ENCODE measurements at regions not wholly inside any gene's neighbourhood (a gene's known extent, or its start where the extent isn't known, plus 50 kb on each side); places are given as distances from the start of the nearest gene placed in this dataset.

DNA sequence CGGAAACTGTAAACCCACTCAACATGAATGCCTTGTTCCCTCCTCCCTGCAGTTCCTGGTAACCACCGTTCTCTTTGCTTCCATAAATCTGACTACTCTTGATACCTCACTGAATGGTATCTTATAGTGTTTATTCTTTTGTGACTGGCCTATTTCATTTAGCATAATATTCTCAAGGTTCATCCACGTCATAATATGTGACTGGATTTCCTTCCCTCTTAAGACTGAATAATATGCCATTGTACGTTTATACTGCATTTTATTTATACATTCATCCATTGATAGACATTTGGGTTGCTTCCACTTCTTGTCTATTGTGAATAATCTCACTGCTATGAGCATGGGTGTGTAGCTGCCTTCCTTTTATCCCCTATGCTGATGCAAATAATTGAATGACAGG is 253.3 kb upstream of the SMARCA2 start:
- Histone ChIP-seq H3K9me3 (ENCODE audit: control insufficient read depth, low read length) (peaks cover 11% of the 10 kb centered on the region), H3K36me3 (ENCODE audit: control insufficient read depth, insufficient read depth, low read length) (no peaks in the 10 kb centered on the region), H3K27me3 (ENCODE audit: control insufficient read depth, insufficient read depth, low read length, poor library complexity, severe bottlenecking) (no peaks in the 10 kb centered on the region), H3K4me1 (ENCODE audit: control insufficient read depth, insufficient read depth, low read length) (no peaks in the 10 kb centered on the region), H3K9ac (ENCODE audit: extremely low read depth, low read length, poor library complexity, severe bottlenecking) (no peak overlapping the region), H3K4me3 (ENCODE audit: low read length) (no peak overlapping the region), H3K27ac (ENCODE audit: low read depth, low read length) (no peak overlapping the region)
- Mint-ChIP-seq H3K9me3 (peaks cover 9% of the 10 kb centered on the region), H3K27ac (no peak overlapping the region), H3K36me3 (ENCODE audit: low read depth) (no peaks in the 10 kb centered on the region), H3K4me1 (peaks cover 5% of the 10 kb centered on the region), H3K27me3 (ENCODE audit: insufficient read depth) (peaks cover 2% of the 10 kb centered on the region), H3K4me3 (no peak overlapping the region)
- no peak for DNase-seq
- WGBS, 2 experiments (ENCODE audit: insufficient coverage in 1 of 2, insufficient read length in 1 of 2): 98 to 100% methylated on average over 2 to 4 of the region's 4 CpGs
- TF ChIP-seq, protein P1, sequence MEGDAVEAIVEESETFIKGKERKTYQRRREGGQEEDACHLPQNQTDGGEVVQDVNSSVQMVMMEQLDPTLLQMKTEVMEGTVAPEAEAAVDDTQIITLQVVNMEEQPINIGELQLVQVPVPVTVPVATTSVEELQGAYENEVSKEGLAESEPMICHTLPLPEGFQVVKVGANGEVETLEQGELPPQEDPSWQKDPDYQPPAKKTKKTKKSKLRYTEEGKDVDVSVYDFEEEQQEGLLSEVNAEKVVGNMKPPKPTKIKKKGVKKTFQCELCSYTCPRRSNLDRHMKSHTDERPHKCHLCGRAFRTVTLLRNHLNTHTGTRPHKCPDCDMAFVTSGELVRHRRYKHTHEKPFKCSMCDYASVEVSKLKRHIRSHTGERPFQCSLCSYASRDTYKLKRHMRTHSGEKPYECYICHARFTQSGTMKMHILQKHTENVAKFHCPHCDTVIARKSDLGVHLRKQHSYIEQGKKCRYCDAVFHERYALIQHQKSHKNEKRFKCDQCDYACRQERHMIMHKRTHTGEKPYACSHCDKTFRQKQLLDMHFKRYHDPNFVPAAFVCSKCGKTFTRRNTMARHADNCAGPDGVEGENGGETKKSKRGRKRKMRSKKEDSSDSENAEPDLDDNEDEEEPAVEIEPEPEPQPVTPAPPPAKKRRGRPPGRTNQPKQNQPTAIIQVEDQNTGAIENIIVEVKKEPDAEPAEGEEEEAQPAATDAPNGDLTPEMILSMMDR (conservative IDR thresholded peaks at IDR 0.05): no peak

DNA sequence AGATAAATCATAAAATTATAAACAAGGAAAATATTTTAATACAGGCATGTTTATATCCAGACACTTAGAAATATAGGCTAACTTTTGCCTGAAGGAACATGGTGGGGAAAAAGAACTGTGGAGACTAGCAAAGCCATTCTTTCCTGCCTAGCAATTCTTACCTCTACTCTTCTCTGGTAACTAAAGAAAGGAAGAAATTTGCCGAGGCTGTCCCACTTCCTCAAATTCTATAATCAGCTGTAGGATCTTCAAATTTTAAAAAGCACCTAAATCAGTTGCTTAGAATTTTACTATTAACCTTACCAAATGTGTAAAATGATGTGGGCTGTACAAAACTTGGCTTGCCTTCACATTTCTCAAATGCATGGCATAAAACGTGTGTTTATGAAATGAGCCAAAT is 249.1 kb upstream of the SMARCA2 start:
- Histone ChIP-seq H3K4me3 (ENCODE audit: low read length) (peak overlapping the region; percentile 67), H3K27me3 (ENCODE audit: control insufficient read depth, insufficient read depth, low read length, poor library complexity, severe bottlenecking) (no peaks in the 10 kb centered on the region), H3K4me1 (ENCODE audit: control insufficient read depth, insufficient read depth, low read length) (peaks cover 3% of the 10 kb centered on the region), H3K27ac (ENCODE audit: low read depth, low read length) (no peak overlapping the region), H3K9ac (ENCODE audit: extremely low read depth, low read length, poor library complexity, severe bottlenecking) (no peak overlapping the region), H3K36me3 (ENCODE audit: control insufficient read depth, insufficient read depth, low read length) (no peaks in the 10 kb centered on the region), H3K9me3 (ENCODE audit: control insufficient read depth, low read length) (peaks cover 6% of the 10 kb centered on the region)
- Mint-ChIP-seq H3K36me3 (ENCODE audit: low read depth) (peaks cover 1% of the 10 kb centered on the region), H3K4me3 (no peak overlapping the region), H3K27ac (no peak overlapping the region), H3K27me3 (ENCODE audit: insufficient read depth) (no peaks in the 10 kb centered on the region), H3K4me1 (peaks cover 8% of the 10 kb centered on the region), H3K9me3 (peaks cover 6% of the 10 kb centered on the region)
- 80 to 92% methylated on average over 1 of the region's 2 CpGs for WGBS, 2 experiments (ENCODE audit: insufficient coverage in 1 of 2, insufficient read length in 1 of 2)
- TF ChIP-seq, protein P1 (conservative IDR thresholded peaks at IDR 0.05): no peak
- DNase-seq: no peak

DNA sequence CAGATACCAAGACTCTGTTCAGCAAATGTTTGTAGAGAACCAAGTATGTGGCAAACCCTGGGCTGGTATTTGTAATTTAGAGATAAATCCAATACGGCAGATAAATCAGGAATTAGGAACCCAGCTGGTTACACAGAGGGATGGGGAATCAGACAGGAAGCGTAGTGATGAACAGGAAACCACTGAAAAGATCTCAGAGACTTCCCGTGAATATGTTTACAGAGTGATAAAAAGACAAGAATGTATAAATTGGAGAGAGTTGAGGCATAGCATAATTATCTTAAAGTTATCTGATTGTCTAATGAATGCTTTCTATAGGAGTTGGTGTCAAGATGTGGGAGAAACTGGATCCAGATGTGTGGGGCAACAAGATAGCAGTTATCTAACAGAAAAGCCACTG is 246.6 kb upstream of the SMARCA2 start:
- Mint-ChIP-seq H3K27ac (no peak overlapping the region), H3K9me3 (peaks cover 18% of the 10 kb centered on the region), H3K36me3 (ENCODE audit: low read depth) (peaks cover 3% of the 10 kb centered on the region), H3K4me3 (no peak overlapping the region), H3K27me3 (ENCODE audit: insufficient read depth) (no peaks in the 10 kb centered on the region), H3K4me1 (peaks cover 11% of the 10 kb centered on the region)
- Histone ChIP-seq H3K4me3 (ENCODE audit: low read length) (peak overlapping the region; percentile 31), H3K9ac (ENCODE audit: extremely low read depth, low read length, poor library complexity, severe bottlenecking) (no peak overlapping the region), H3K27me3 (ENCODE audit: control insufficient read depth, insufficient read depth, low read length, poor library complexity, severe bottlenecking) (no peaks in the 10 kb centered on the region), H3K9me3 (ENCODE audit: control insufficient read depth, low read length) (peaks cover 27% of the 10 kb centered on the region), H3K4me1 (ENCODE audit: control insufficient read depth, insufficient read depth, low read length) (peaks cover 3% of the 10 kb centered on the region), H3K27ac (ENCODE audit: low read depth, low read length) (no peak overlapping the region), H3K36me3 (ENCODE audit: control insufficient read depth, insufficient read depth, low read length) (no peaks in the 10 kb centered on the region)
- 62 to 76% methylated on average over 3 of the region's 3 CpGs for WGBS, 2 experiments (ENCODE audit: insufficient coverage in 1 of 2, insufficient read length in 1 of 2)
- TF ChIP-seq, protein P1 (conservative IDR thresholded peaks at IDR 0.05): no peak
- DNase-seq: no peak

All from endodermal cell (in vitro differentiated cells).